ENCODE measurements at regions not wholly inside any gene's neighbourhood (a gene's known extent, or its start where the extent isn't known, plus 50 kb on each side); places are given as distances from the start of the nearest gene placed in this dataset.

DNA sequence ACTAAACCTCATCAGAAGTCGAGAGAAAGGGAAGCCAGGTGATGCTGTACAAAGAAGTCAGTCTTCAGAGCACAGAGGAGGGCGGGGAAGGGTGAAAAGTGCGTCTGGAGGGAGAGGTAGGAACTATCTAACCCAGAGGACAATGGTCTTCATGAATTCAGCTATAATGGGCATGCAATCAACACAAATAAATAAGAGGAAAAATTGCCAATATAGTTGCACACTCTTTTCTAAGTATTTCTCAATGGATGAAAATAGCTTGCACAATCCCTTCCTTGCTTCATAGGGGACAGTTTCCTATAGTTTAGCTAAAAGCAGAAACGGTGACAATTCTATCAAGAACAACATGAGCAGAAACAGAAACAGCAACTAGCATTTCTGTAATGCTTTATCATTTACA, 931.2 kb downstream of the AACS start:
- TF ChIP-seq, protein P1, sequence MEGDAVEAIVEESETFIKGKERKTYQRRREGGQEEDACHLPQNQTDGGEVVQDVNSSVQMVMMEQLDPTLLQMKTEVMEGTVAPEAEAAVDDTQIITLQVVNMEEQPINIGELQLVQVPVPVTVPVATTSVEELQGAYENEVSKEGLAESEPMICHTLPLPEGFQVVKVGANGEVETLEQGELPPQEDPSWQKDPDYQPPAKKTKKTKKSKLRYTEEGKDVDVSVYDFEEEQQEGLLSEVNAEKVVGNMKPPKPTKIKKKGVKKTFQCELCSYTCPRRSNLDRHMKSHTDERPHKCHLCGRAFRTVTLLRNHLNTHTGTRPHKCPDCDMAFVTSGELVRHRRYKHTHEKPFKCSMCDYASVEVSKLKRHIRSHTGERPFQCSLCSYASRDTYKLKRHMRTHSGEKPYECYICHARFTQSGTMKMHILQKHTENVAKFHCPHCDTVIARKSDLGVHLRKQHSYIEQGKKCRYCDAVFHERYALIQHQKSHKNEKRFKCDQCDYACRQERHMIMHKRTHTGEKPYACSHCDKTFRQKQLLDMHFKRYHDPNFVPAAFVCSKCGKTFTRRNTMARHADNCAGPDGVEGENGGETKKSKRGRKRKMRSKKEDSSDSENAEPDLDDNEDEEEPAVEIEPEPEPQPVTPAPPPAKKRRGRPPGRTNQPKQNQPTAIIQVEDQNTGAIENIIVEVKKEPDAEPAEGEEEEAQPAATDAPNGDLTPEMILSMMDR (IDR thresholded peaks at IDR 0.05 in 8 of 11, conservative IDR thresholded peaks at IDR 0.05 in 3 of 11) = no peak
- TF ChIP-seq POLR2A (IDR thresholded peaks at IDR 0.05) = no peak
